GM19455 (cell line): ENCODE measurements at regions not wholly inside any gene's neighbourhood (a gene's known extent, or its start where the extent isn't known, plus 50 kb on each side); places are given as distances from the start of the nearest gene placed in this dataset.

ENCODE experiments used
- ATAC-seq: cut with Tn5 transposase; IDR thresholded peaks from one replicate; pipeline ENCODE4 v1.9.1; 2021; ENCODE audit not compliant: unreplicated experiment

- peak; percentile 98 for ATAC-seq
These were observed 147.2 kb upstream of the DKK2 start for GRCh38 chr4:107183155-107183774.

- no peak for ATAC-seq
These were observed 146.2 kb upstream of the DKK2 start for GRCh38 chr4:107182347-107182746.

- no peak for ATAC-seq
These were observed 130.8 kb upstream of the DKK2 start for GRCh38 chr4:107166873-107167450.

GRCh38 chr4:107166181-107166580 lies 130.1 kb upstream of the DKK2 start:
- no peak for ATAC-seq

GRCh38 chr4:107164962-107165475 lies 128.9 kb upstream of the DKK2 start:
- no peak for ATAC-seq

- ATAC-seq, result no peak
These were observed 120.3 kb upstream of the DKK2 start for GRCh38 chr4:107156443-107156842.

- no peak for ATAC-seq
These were observed 119.3 kb upstream of the DKK2 start for GRCh38 chr4:107155366-107155765.

- no peak for ATAC-seq
These were observed 117.8 kb upstream of the DKK2 start for GRCh38 chr4:107153956-107154355.

GRCh38 chr4:107153228-107153627 lies 117.1 kb upstream of the DKK2 start:
- ATAC-seq, result no peak

GRCh38 chr4:107151173-107151572 lies 115.1 kb upstream of the DKK2 start:
- ATAC-seq, result no peak

GRCh38 chr4:107148904-107149303 lies 112.8 kb upstream of the DKK2 start:
- no peak for ATAC-seq

GRCh38 chr4:107147873-107148272 lies 111.8 kb upstream of the DKK2 start:
- no peak for ATAC-seq

GRCh38 chr4:107138433-107138832 lies 102.3 kb upstream of the DKK2 start:
- no peak for ATAC-seq

- no peak for ATAC-seq
These were observed 98.0 kb upstream of the DKK2 start for GRCh38 chr4:107133965-107134653.

- no peak for ATAC-seq
These were observed 95.2 kb upstream of the DKK2 start for GRCh38 chr4:107131295-107131694.

GRCh38 chr4:107130157-107130556 lies 94.0 kb upstream of the DKK2 start:
- no peak for ATAC-seq

GRCh38 chr4:107129611-107130010 lies 93.5 kb upstream of the DKK2 start:
- no peak for ATAC-seq

- no peak for ATAC-seq
These were observed 93.0 kb upstream of the DKK2 start for GRCh38 chr4:107129076-107129475.

- no peak for ATAC-seq
These were observed 92.0 kb upstream of the DKK2 start for GRCh38 chr4:107128116-107128515.

- ATAC-seq, result no peak
These were observed 89.4 kb upstream of the DKK2 start for GRCh38 chr4:107125496-107125895.

GRCh38 chr4:107122736-107123135 lies 86.6 kb upstream of the DKK2 start:
- ATAC-seq, result no peak

GRCh38 chr4:107120661-107121060 lies 84.5 kb upstream of the DKK2 start:
- no peak for ATAC-seq
